GM23248 (cell line): ENCODE measurements at regions not wholly inside any gene's neighbourhood (a gene's known extent, or its start where the extent isn't known, plus 50 kb on each side); places are given as distances from the start of the nearest gene placed in this dataset.

Experiments used
- EZH2 ChIP-seq: fragments of 200-600 bp; sonication (generic); IDR thresholded peaks from 2 replicates; pipeline ENCODE4 v1.6.1; 2018; ENCODE audit warnings: antibody characterized with exemption, mild to moderate bottlenecking; ENCODE audit not compliant: insufficient read depth, poor library complexity, severe bottlenecking
- EZH2phosphoT487 ChIP-seq: fragments of 200-600 bp; sonication (generic); IDR thresholded peaks from 2 replicates; pipeline ENCODE4 v1.6.1; 2018; ENCODE audit warnings: antibody characterized with exemption, moderate library complexity, mild to moderate bottlenecking, low read depth; ENCODE audit not compliant: insufficient read depth

- TF ChIP-seq EZH2 (no peak), EZH2phosphoT487 (no peak)
These were observed 83.7 kb upstream of the CTDP1 start for GRCh38 chr18:79595876-79596374.
